Gastrocnemius medialis (tissue), 4 donors: ENCODE measurements at regions not wholly inside any gene's neighbourhood (a gene's known extent, or its start where the extent isn't known, plus 50 kb on each side); places are given as distances from the start of the nearest gene placed in this dataset.

ENCODE experiments used
- POLR2A ChIP-seq, 2 donors: fragments of 450-650 bp; IDR thresholded peaks; one replicate each; pipeline ENCODE4 v1.6.1; 2017; ENCODE audit warnings: antibody characterized with exemption in 2 of 2, mild to moderate bottlenecking in 2 of 2, moderate library complexity in 2 of 2
- TF ChIP-seq, protein P1 (sequence below), 5 experiments: fragments of 450-650 bp in 3 of 5; fragments of 200-600 bp in 2 of 5; sonication (generic) in 2 of 5; IDR thresholded peaks in 4 of 5; conservative IDR thresholded peaks in 1 of 5; 1 replicate in 4 of 5; 2 replicates in 1 of 5; pipeline ENCODE4 v1.5.1; 2016 to 2019; ENCODE audit warnings: antibody characterized with exemption in 5 of 5, mild to moderate bottlenecking in 3 of 5, moderate library complexity in 3 of 5

GRCh38 chr9:16046713-16047112 is 493.9 kb downstream of the CCDC171 start:
- TF ChIP-seq, protein P1, sequence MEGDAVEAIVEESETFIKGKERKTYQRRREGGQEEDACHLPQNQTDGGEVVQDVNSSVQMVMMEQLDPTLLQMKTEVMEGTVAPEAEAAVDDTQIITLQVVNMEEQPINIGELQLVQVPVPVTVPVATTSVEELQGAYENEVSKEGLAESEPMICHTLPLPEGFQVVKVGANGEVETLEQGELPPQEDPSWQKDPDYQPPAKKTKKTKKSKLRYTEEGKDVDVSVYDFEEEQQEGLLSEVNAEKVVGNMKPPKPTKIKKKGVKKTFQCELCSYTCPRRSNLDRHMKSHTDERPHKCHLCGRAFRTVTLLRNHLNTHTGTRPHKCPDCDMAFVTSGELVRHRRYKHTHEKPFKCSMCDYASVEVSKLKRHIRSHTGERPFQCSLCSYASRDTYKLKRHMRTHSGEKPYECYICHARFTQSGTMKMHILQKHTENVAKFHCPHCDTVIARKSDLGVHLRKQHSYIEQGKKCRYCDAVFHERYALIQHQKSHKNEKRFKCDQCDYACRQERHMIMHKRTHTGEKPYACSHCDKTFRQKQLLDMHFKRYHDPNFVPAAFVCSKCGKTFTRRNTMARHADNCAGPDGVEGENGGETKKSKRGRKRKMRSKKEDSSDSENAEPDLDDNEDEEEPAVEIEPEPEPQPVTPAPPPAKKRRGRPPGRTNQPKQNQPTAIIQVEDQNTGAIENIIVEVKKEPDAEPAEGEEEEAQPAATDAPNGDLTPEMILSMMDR (IDR thresholded peaks at IDR 0.05 in 4 of 5, conservative IDR thresholded peaks at IDR 0.05 in 1 of 5): no peak
- TF ChIP-seq POLR2A (IDR thresholded peaks at IDR 0.05): no peak
